HL-60 (cell line): ENCODE measurements at regions not wholly inside any gene's neighbourhood (a gene's known extent, or its start where the extent isn't known, plus 50 kb on each side); places are given as distances from the start of the nearest gene placed in this dataset.

ENCODE experiments used
- DNase-seq, 2 experiments: peaks; one replicate each; pipeline ENCODE4 v3.0.0-alpha.2; 2010 to 2020; ENCODE audit warnings: low read depth in 1 of 2, low spot score in 1 of 2
- H3K27ac ChIP-seq: fragments of 250-450 bp; sonication (Bioruptor Pico); replicated peaks from 2 replicates; pipeline ENCODE4 v1.5.1; 2020; ENCODE audit warnings: mild to moderate bottlenecking, moderate library complexity
- H3K27me3 ChIP-seq: fragments of 250-450 bp; sonication (Bioruptor Pico); 2 replicates; pipeline ENCODE4 v1.5.1; 2021; ENCODE audit warnings: mild to moderate bottlenecking, moderate library complexity; ENCODE audit not compliant: insufficient read depth, poor library complexity, severe bottlenecking
- H3K4me3 ChIP-seq: replicated peaks from 2 replicates; pipeline ENCODE4 v1.5.1; 2011; ENCODE audit warnings: mild to moderate bottlenecking, control low read depth, low read length; ENCODE audit not compliant: insufficient read depth
- GABPA ChIP-seq: IDR thresholded peaks from 2 replicates; pipeline ENCODE4 v1.6.1; 2012; ENCODE audit warnings: low read depth
- POLR2AphosphoS5 ChIP-seq: IDR thresholded peaks from 2 replicates; pipeline ENCODE4 v1.6.1; 2012; ENCODE audit warnings: low read depth
- SPI1 ChIP-seq: IDR thresholded peaks from 2 replicates; pipeline ENCODE4 v1.6.1; 2012; ENCODE audit warnings: low read depth, mild to moderate bottlenecking, borderline replicate concordance
- TF ChIP-seq, protein P1 (sequence below): IDR thresholded peaks from 2 replicates; pipeline ENCODE4 v1.6.1; 2012; ENCODE audit warnings: low read depth; ENCODE audit not compliant: insufficient replicate concordance
- TF ChIP-seq, protein P2 (sequence below): IDR thresholded peaks from one replicate; pipeline ENCODE4 v1.5.1; 2011; ENCODE audit warnings: low read length, control low read depth, inconsistent platforms; ENCODE audit not compliant: insufficient read depth

DNA sequence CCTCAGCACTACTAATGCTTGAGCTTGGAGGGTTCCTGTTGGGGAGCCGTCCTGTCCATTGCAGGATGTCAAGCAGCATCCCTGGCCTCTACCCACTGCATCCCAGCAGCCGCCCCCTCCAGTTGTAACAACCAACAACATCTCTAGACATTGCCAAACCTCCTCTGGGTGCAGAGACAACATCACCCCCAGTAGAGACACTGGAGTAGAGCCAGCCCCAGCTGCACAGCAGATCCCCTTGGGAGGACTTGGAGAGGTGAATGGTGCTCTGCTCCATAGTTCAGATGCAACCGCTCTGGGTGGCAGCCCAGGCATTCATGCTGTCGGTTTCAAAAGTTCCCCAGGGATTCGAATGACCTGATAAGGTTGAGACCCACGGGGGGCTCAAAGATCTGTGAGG lies 259.0 kb downstream of the MN1 start:
- DNase-seq, result no peak
- no peak overlapping the region for H3K4me3 ChIP-seq
- TF ChIP-seq SPI1, result no peak
- no peak for TF ChIP-seq GABPA
- no peak for TF ChIP-seq POLR2AphosphoS5
- TF ChIP-seq, protein P1, sequence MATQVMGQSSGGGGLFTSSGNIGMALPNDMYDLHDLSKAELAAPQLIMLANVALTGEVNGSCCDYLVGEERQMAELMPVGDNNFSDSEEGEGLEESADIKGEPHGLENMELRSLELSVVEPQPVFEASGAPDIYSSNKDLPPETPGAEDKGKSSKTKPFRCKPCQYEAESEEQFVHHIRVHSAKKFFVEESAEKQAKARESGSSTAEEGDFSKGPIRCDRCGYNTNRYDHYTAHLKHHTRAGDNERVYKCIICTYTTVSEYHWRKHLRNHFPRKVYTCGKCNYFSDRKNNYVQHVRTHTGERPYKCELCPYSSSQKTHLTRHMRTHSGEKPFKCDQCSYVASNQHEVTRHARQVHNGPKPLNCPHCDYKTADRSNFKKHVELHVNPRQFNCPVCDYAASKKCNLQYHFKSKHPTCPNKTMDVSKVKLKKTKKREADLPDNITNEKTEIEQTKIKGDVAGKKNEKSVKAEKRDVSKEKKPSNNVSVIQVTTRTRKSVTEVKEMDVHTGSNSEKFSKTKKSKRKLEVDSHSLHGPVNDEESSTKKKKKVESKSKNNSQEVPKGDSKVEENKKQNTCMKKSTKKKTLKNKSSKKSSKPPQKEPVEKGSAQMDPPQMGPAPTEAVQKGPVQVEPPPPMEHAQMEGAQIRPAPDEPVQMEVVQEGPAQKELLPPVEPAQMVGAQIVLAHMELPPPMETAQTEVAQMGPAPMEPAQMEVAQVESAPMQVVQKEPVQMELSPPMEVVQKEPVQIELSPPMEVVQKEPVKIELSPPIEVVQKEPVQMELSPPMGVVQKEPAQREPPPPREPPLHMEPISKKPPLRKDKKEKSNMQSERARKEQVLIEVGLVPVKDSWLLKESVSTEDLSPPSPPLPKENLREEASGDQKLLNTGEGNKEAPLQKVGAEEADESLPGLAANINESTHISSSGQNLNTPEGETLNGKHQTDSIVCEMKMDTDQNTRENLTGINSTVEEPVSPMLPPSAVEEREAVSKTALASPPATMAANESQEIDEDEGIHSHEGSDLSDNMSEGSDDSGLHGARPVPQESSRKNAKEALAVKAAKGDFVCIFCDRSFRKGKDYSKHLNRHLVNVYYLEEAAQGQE, result no peak
- TF ChIP-seq, protein P2, sequence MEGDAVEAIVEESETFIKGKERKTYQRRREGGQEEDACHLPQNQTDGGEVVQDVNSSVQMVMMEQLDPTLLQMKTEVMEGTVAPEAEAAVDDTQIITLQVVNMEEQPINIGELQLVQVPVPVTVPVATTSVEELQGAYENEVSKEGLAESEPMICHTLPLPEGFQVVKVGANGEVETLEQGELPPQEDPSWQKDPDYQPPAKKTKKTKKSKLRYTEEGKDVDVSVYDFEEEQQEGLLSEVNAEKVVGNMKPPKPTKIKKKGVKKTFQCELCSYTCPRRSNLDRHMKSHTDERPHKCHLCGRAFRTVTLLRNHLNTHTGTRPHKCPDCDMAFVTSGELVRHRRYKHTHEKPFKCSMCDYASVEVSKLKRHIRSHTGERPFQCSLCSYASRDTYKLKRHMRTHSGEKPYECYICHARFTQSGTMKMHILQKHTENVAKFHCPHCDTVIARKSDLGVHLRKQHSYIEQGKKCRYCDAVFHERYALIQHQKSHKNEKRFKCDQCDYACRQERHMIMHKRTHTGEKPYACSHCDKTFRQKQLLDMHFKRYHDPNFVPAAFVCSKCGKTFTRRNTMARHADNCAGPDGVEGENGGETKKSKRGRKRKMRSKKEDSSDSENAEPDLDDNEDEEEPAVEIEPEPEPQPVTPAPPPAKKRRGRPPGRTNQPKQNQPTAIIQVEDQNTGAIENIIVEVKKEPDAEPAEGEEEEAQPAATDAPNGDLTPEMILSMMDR, result no peak
- H3K27me3 ChIP-seq, result no peaks in the 10 kb centered on the region
- no peak overlapping the region for H3K27ac ChIP-seq

DNA sequence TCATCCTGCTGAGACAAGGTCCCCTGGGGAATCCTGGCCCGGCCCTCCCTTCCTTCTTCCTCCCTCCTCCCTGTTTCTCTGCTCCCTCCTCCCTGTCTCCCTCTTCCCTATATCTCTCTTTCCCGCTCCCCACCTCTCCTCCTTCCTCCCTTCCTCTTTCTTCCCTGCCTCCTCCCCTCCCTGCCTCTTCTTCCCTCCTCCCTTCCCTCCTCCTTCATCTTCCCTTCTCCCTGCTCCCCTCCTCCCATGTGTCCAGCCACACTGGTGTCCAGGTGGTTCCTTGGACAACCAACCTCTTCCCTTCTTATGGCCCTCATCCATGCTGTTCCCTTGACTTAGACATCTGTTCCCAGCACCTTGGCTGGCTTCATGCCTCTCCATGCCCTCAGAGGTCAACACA lies 258.1 kb downstream of the MN1 start:
- H3K4me3 ChIP-seq, result no peak overlapping the region
- no peak overlapping the region for H3K27ac ChIP-seq

DNA sequence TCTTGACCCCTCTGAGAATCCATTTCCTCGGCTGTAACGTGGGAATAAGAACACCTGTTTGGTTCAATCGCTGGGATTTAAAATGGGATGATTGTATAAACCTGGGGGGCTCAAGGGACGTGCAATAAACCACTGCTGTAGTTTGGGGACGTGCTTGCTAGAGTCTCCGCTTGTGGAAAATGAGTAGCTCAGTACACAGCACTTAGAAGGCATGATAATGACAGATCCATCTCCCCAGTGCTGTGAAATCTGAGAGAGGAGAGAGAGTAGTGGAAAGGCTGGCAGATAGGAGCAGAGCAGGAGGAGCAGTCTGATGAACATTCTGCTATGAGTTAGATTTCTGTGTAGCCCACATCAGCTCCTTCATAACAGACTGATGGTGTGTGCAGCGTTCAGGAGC lies 256.5 kb downstream of the MN1 start:
- no peak overlapping the region for H3K27ac ChIP-seq
- TF ChIP-seq GABPA, result no peak
- no peak overlapping the region for H3K4me3 ChIP-seq
- DNase-seq, result no peak
- H3K27me3 ChIP-seq, result no peaks in the 10 kb centered on the region

More for the DNA sequence above, 258.1 kb downstream of the MN1 start:
- DNase-seq, result no peak
- H3K27me3 ChIP-seq, result no peaks in the 10 kb centered on the region
- TF ChIP-seq, protein P1, result no peak
- TF ChIP-seq SPI1 (no peak), POLR2AphosphoS5 (no peak), GABPA (no peak)
- TF ChIP-seq, protein P2, result no peak

DNA sequence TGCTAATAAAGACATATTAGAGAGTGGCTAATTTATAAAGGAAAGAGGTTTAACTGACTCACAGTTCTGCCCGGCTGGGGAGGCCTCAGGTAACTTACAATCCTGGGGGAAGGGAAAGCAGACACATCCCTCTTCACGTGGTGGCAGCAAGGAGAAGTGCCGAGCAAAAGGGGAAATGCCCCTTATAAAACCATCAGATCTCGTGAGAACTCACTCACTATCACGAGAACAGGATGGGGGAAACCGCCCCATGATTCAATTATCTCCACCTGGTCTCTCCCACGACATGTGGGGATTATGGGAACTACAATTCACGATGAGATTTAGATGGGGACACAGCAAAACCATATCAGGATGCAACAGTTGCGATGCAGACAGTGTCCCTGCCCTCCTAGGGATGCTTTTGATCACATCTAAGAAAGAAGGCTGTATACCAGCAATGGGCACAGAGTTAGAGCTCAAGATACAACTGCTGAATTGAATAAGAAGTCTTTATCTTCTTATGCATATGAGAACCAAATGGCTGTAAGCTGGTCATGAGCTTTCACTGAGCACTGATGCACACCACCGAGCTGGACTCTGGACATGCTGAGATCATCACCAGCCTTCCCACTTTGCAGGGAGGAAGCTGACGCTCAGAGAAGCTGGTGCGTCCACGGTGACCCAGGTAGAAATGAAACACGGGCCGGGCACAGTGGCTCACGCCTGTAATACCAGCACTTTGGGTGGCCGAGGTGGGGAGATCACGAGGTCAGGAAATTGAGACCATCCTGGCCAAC lies 255.2 kb downstream of the MN1 start:
- no peaks in the 10 kb centered on the region for H3K27me3 ChIP-seq
- H3K4me3 ChIP-seq, result no peak overlapping the region
- no peak for TF ChIP-seq POLR2AphosphoS5
- TF ChIP-seq, protein P1, result no peak
- no peak for TF ChIP-seq GABPA
- TF ChIP-seq, protein P2, result no peak
- peak; percentile 4; the same call in 1 of the 2 replicates for TF ChIP-seq SPI1
- H3K27ac ChIP-seq, result no peak overlapping the region
- no peak for DNase-seq
